IMR-90 (cell line): ENCODE measurements at regions not wholly inside any gene's neighbourhood (a gene's known extent, or its start where the extent isn't known, plus 50 kb on each side); places are given as distances from the start of the nearest gene placed in this dataset.

Experiments
- ATAC-seq: fragments of 200-7000 bp; cut with Tn5 transposase; 2 replicates; pipeline ENCODE4 v1.9.1; 2020; ENCODE audit warnings: low read depth, mild to moderate bottlenecking, moderate library complexity
- BruUV-seq: library from RNA; stranded (reverse); fragments of 400-500 nt; replicated peaks from 2 replicates; lab custom pipeline; 2021; lab: Mats Ljungman, UMichigan
- CTCF ChIA-PET: fragments of 300-600 bp; formaldehyde crosslinking; extraction: SDS; loops from one replicate; lab custom pipeline; 2021; ENCODE audit warnings: antibody characterized with exemption; lab: Yijun Ruan, JAX
- POLR2A ChIA-PET: fragments of 300-600 bp; sonication (Branson Sonifier 250); formaldehyde crosslinking; loops from one replicate; lab custom pipeline; 2022; ENCODE audit warnings: antibody characterized with exemption; ENCODE audit not compliant: unreplicated experiment; lab: Charles Lee
- DNase-seq: peaks from one replicate; pipeline ENCODE4 v3.0.0; 2013
- H2AFZ ChIP-seq: replicated peaks from 2 replicates; pipeline ENCODE3; 2013; ENCODE audit warnings: low read length, mild to moderate bottlenecking; ENCODE audit not compliant: poor library complexity
- H2AK5ac ChIP-seq: 2 replicates; pipeline ENCODE4 v1.6.1; 2013; ENCODE audit warnings: low read depth, low read length, inconsistent platforms
- H2AK9ac ChIP-seq: replicated peaks from 2 replicates; pipeline ENCODE3; 2013; ENCODE audit warnings: mild to moderate bottlenecking, low read depth, low read length, moderate library complexity; ENCODE audit not compliant: poor library complexity
- H2BK120ac ChIP-seq: 2 replicates; pipeline ENCODE4 v1.6.1; 2013; ENCODE audit warnings: low read depth, low read length, inconsistent platforms
- H2BK15ac ChIP-seq: 3 replicates; pipeline ENCODE4 v1.6.1; 2013; ENCODE audit warnings: low read depth, low read length, inconsistent platforms
- H2BK20ac ChIP-seq: 2 replicates; pipeline ENCODE4 v1.6.1; 2013; ENCODE audit warnings: low read depth, mild to moderate bottlenecking, inconsistent platforms, low read length, moderate library complexity
- H2BK5ac ChIP-seq: 2 replicates; pipeline ENCODE4 v1.6.1; 2013; ENCODE audit warnings: mild to moderate bottlenecking, low read depth, low read length, inconsistent platforms; ENCODE audit not compliant: poor library complexity, severe bottlenecking
- H3K14ac ChIP-seq: replicated peaks from 2 replicates; pipeline ENCODE4 v1.6.1; 2013; ENCODE audit warnings: low read depth, low read length, inconsistent platforms
- H3K18ac ChIP-seq: 2 replicates; pipeline ENCODE4 v1.6.1; 2013; ENCODE audit warnings: low read depth, low read length, control low read depth
- H3K23ac ChIP-seq: 2 replicates; pipeline ENCODE4 v1.6.1; 2013; ENCODE audit warnings: low read depth, low read length, inconsistent platforms
- H3K27ac ChIP-seq: 2 replicates; pipeline ENCODE4 v1.5.1; 2013; ENCODE audit warnings: mild to moderate bottlenecking, control low read depth, low read length; ENCODE audit not compliant: insufficient read depth
- H3K27me3 ChIP-seq: 2 replicates; pipeline ENCODE4 v1.6.1; 2013; ENCODE audit warnings: low read length; ENCODE audit not compliant: control insufficient read depth, insufficient read depth
- H3K36me3 ChIP-seq: 2 replicates; pipeline ENCODE4 v1.6.1; 2013; ENCODE audit warnings: low read length, mixed read lengths; ENCODE audit not compliant: control insufficient read depth, insufficient read depth
- H3K4ac ChIP-seq: 2 replicates; pipeline ENCODE4 v1.6.1; 2013; ENCODE audit warnings: low read depth, low read length, inconsistent platforms
- H3K4me1 ChIP-seq: 2 replicates; pipeline ENCODE4 v1.6.1; 2013; ENCODE audit warnings: low read length, mixed read lengths; ENCODE audit not compliant: control insufficient read depth, insufficient read depth
- H3K4me2 ChIP-seq: 2 replicates; pipeline ENCODE4 v1.6.1; 2013; ENCODE audit warnings: low read depth, mild to moderate bottlenecking, control low read depth, low read length, moderate library complexity
- H3K4me3 ChIP-seq: 2 replicates; pipeline ENCODE4 v1.5.1; 2013; ENCODE audit warnings: low read depth, mild to moderate bottlenecking, control low read depth, low read length, moderate library complexity; ENCODE audit not compliant: insufficient read depth
- H3K56ac ChIP-seq: 2 replicates; pipeline ENCODE4 v1.6.1; 2013; ENCODE audit warnings: low read length, inconsistent platforms; ENCODE audit not compliant: insufficient read depth; ENCODE audit errors: extremely low read depth
- H3K79me1 ChIP-seq, 2 experiments: 2 replicates each; pipeline ENCODE4 v1.6.1; 2013; ENCODE audit warnings: low read length in 2 of 2, inconsistent platforms in 1 of 2, low read depth in 1 of 2
- H3K9ac ChIP-seq: 2 replicates; pipeline ENCODE4 v1.6.1; 2013; ENCODE audit warnings: low read depth, low read length, control low read depth
- H3K9me1 ChIP-seq: 2 replicates; pipeline ENCODE4 v1.6.1; 2013; ENCODE audit warnings: low read length, inconsistent platforms; ENCODE audit not compliant: insufficient read depth
- H3K9me3 ChIP-seq: 2 replicates; pipeline ENCODE4 v1.6.1; 2013; ENCODE audit warnings: low read length; ENCODE audit not compliant: control insufficient read depth, insufficient read depth
- H4K20me1 ChIP-seq: 2 replicates; pipeline ENCODE4 v1.6.1; 2013; ENCODE audit warnings: low read length, inconsistent platforms; ENCODE audit not compliant: insufficient read depth
- H4K5ac ChIP-seq: 2 replicates; pipeline ENCODE4 v1.6.1; 2013; ENCODE audit warnings: mild to moderate bottlenecking, low read depth, low read length, control low read depth
- H4K8ac ChIP-seq, 2 experiments: 2 replicates each; pipeline ENCODE4 v1.6.1; 2013; ENCODE audit warnings: low read depth in 2 of 2, low read length in 2 of 2, control low read depth in 1 of 2, inconsistent platforms in 1 of 2
- H4K91ac ChIP-seq: 2 replicates; pipeline ENCODE4 v1.6.1; 2013; ENCODE audit warnings: low read depth, low read length, inconsistent platforms; ENCODE audit not compliant: insufficient read depth
- CEBPB ChIP-seq: IDR thresholded peaks from 2 replicates; pipeline ENCODE4 v1.6.1; 2012; ENCODE audit warnings: low read depth, low read length, improper control_type of control experiment
- CHD1 ChIP-seq: IDR thresholded peaks from 2 replicates; pipeline ENCODE4 v1.6.1; 2012; ENCODE audit warnings: low read depth, low read length, improper control_type of control experiment
- CTCF ChIP-seq: conservative IDR thresholded peaks from 2 replicates; pipeline ENCODE4 v1.5.1; 2012; ENCODE audit warnings: mild to moderate bottlenecking, low read depth, low read length, improper control_type of control experiment
- ELK1 ChIP-seq: fragments of 150-350 bp; IDR thresholded peaks from 2 replicates; pipeline ENCODE4 v1.6.1; 2016; ENCODE audit warnings: low read depth, mild to moderate bottlenecking, low read length, moderate library complexity, borderline replicate concordance
- NFE2L2 ChIP-seq: fragments of 150-350 bp; IDR thresholded peaks from 2 replicates; pipeline ENCODE4 v1.6.1; 2016; ENCODE audit warnings: low read depth, mild to moderate bottlenecking, low read length
- POLR2A ChIP-seq: IDR thresholded peaks from 2 replicates; pipeline ENCODE4 v1.6.1; 2012; ENCODE audit warnings: mild to moderate bottlenecking, low read depth, low read length
- RAD21 ChIP-seq: IDR thresholded peaks from 2 replicates; pipeline ENCODE4 v1.6.1; 2012; ENCODE audit warnings: low read length, improper control_type of control experiment
- RFX5 ChIP-seq: IDR thresholded peaks from 2 replicates; pipeline ENCODE4 v1.8.0; 2012; ENCODE audit warnings: low read depth, mild to moderate bottlenecking, low read length, moderate library complexity
- SMC3 ChIP-seq: fragments of 150-350 bp; IDR thresholded peaks from 2 replicates; pipeline ENCODE4 v1.6.1; 2016; ENCODE audit warnings: low read depth, mild to moderate bottlenecking, antibody characterized with exemption, low read length, moderate library complexity
- WGBS, 2 experiments: methylation state at CpG; one replicate each; pipeline versions ENCODE4 v1.1.5 to v1.1.7; 2013; ENCODE audit warnings: missing lambda C conversion rate in 2 of 2; ENCODE audit not compliant: insufficient read length in 1 of 2; ENCODE audit errors: extremely low coverage in 2 of 2; 5-methylcytosine and 5-hydroxymethylcytosine counted together
- dilution Hi-C: fragments of 300-500 bp; cut with HindIII; formaldehyde crosslinking; loops from one replicate; pipeline ENCODE4 v1.14.3; 2018; ENCODE audit warnings: low sequenced_read_pairs; ENCODE audit not compliant: unreplicated experiment
- in situ Hi-C: fragments of 300-500 bp; cut with MboI; formaldehyde crosslinking; loops from 3 replicates; pipeline ENCODE4 v1.14.3; 2019; ENCODE audit warnings: low sequenced_read_pairs, inconsistent platforms, mixed read lengths
- intact Hi-C: fragments of 100-400 bp; cut with micrococcal nuclease; formaldehyde crosslinking; loops from 2 replicates; pipeline ENCODE4 v1.10.0; 2022

- Histone ChIP-seq H3K9me1 (no peaks in the 10 kb centered on the region), H2AK9ac (no peak overlapping the region), H3K79me1 (no peaks in the 10 kb centered on the region), H3K27ac (no peak overlapping the region), H3K9me3 (peaks cover 35% of the 10 kb centered on the region), H2AK5ac (no peak overlapping the region), H2BK120ac (no peak overlapping the region), H4K5ac (no peak overlapping the region), H2BK20ac (no peak overlapping the region), H3K56ac (no peak overlapping the region), H3K9ac (no peak overlapping the region), H3K4ac (no peak overlapping the region), H3K36me3 (no peaks in the 10 kb centered on the region), H4K91ac (no peak overlapping the region), H4K20me1 (no peaks in the 10 kb centered on the region), H3K18ac (no peak overlapping the region), H4K8ac (no peak overlapping the region), H3K23ac (no peak overlapping the region), H3K27me3 (no peaks in the 10 kb centered on the region), H3K4me1 (no peaks in the 10 kb centered on the region), H3K14ac (no peak overlapping the region), H2BK15ac (no peak overlapping the region), H2AFZ (no peak overlapping the region), H3K4me3 (no peak overlapping the region), H2BK5ac (no peak overlapping the region), H3K4me2 (no peak overlapping the region)
- no CpG with 5 or more reads among the region's 11 CpGs for WGBS, 2 experiments
- DNase-seq, result no peak
- no TSS peak for BruUV-seq
- ChIA-PET CTCF (no interaction called here), POLR2A (no interaction called here)
- ATAC-seq, result no peak
- in situ Hi-C loops (no loop called here), intact Hi-C loops (no loop called here), dilution Hi-C loops (no loop called here)
- TF ChIP-seq CTCF (no peak), NFE2L2 (no peak), ELK1 (no peak), CHD1 (no peak), SMC3 (no peak), CEBPB (no peak), RFX5 (no peak), RAD21 (no peak), POLR2A (no peak)
Observed at GRCh38 chr5:2522372-2522771, 229.1 kb downstream of the IRX2 start.
